Thoracic aorta (tissue), 2 donors: ENCODE measurements at regions not wholly inside any gene's neighbourhood (a gene's known extent, or its start where the extent isn't known, plus 50 kb on each side); places are given as distances from the start of the nearest gene placed in this dataset.

Experiments used
- ATAC-seq: fragments of 150-250 bp; one replicate; pipeline ENCODE4 v1.8.0; 2017; ENCODE audit warnings: low read depth; ENCODE audit not compliant: insufficient number of reproducible peaks, low FRiP score
- DNase-seq: peaks from one replicate; pipeline ENCODE4 v3.0.0-alpha.2; 2020; ENCODE audit warnings: low spot score
- H3K27ac ChIP-seq, 2 donors: fragments of 200-600 bp; sonication (generic); 1 replicate in 1 of 2; 2 replicates in 1 of 2; pipeline ENCODE4 v1.5.1; 2016; ENCODE audit warnings: mild to moderate bottlenecking in 2 of 2, moderate library complexity in 2 of 2
- H3K27me3 ChIP-seq: fragments of 200-600 bp; sonication (generic); replicated peaks from 2 replicates; pipeline ENCODE4 v1.6.0; 2016; ENCODE audit warnings: mild to moderate bottlenecking; ENCODE audit not compliant: insufficient read depth
- H3K36me3 ChIP-seq: fragments of 200-600 bp; sonication (generic); one replicate; pipeline ENCODE4 v1.5.1; 2016
- H3K4me1 ChIP-seq, 2 donors: fragments of 200-600 bp; sonication (generic); 1 replicate in 1 of 2; 2 replicates in 1 of 2; pipeline versions ENCODE4 v1.5.1 to v1.6.0; 2016; ENCODE audit warnings: low read depth in 2 of 2, mild to moderate bottlenecking in 1 of 2; ENCODE audit not compliant: control insufficient read depth in 1 of 2
- H3K4me3 ChIP-seq: fragments of 200-600 bp; sonication (generic); 2 replicates; pipeline ENCODE4 v1.5.1; 2016; ENCODE audit warnings: mild to moderate bottlenecking
- H3K9me3 ChIP-seq: fragments of 200-600 bp; sonication (generic); 2 replicates; pipeline ENCODE4 v1.5.1; 2016
- CTCF ChIP-seq: fragments of 200-600 bp; sonication (generic); IDR thresholded peaks from one replicate; pipeline ENCODE4 v1.5.1; 2019; ENCODE audit warnings: antibody characterized with exemption

DNA sequence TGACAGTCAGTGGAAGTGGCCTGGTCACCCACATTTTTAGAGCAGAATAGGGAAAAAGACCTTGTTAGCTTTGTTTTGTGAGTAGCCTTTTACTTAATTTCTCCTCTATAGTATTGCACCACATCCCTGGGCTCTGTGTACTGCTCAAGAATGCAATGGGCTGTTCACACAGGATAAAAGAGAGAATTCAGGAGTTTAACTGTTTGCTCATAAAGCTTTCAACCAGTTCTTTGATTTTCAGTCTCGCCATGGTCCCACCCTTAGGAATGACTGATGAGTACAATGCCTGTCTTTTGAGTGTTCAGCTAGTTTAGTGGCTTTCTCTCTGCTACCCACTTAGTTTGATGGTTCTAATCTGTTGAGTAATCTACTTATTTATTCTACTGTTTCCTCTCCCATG is 129.7 kb downstream of the PLG start:
- Histone ChIP-seq H3K4me1 (no peaks in the 10 kb centered on the region), H3K27me3 (no peaks in the 10 kb centered on the region), H3K36me3 (no peaks in the 10 kb centered on the region), H3K4me3 (no peak overlapping the region), H3K9me3 (no peaks in the 10 kb centered on the region), H3K27ac (no peak overlapping the region)
- ATAC-seq (no peak), DNase-seq (no peak)
- no peak for TF ChIP-seq CTCF

GRCh38 chr6:160832422-160832821 is 130.4 kb downstream of the PLG start:
- Histone ChIP-seq H3K27me3 (no peaks in the 10 kb centered on the region), H3K4me1 (no peaks in the 10 kb centered on the region), H3K4me3 (no peak overlapping the region), H3K36me3 (no peaks in the 10 kb centered on the region), H3K27ac (no peak overlapping the region), H3K9me3 (no peaks in the 10 kb centered on the region)
- DNase-seq (no peak), ATAC-seq (no peak)
- TF ChIP-seq CTCF = no peak

- H3K4me1 ChIP-seq = no peaks in the 10 kb centered on the region
- no peaks in the 10 kb centered on the region for H3K9me3 ChIP-seq
- no peak overlapping the region for H3K4me3 ChIP-seq
- TF ChIP-seq CTCF = no peak
- H3K36me3 ChIP-seq = no peaks in the 10 kb centered on the region
- no peak overlapping the region for H3K27ac ChIP-seq
- ATAC-seq (no peak), DNase-seq (no peak)
- H3K27me3 ChIP-seq = no peaks in the 10 kb centered on the region
Observed at GRCh38 chr6:160837146-160837545, 135.1 kb downstream of the PLG start.

GRCh38 chr6:160851031-160851430 is 140.5 kb upstream of the MAP3K4 start:
- DNase-seq (no peak), ATAC-seq (no peak)
- no peaks in the 10 kb centered on the region for H3K4me1 ChIP-seq
- H3K4me3 ChIP-seq = no peak overlapping the region
- no peaks in the 10 kb centered on the region for H3K9me3 ChIP-seq
- no peak overlapping the region for H3K27ac ChIP-seq
- TF ChIP-seq CTCF = no peak
- H3K36me3 ChIP-seq = no peaks in the 10 kb centered on the region
- no peaks in the 10 kb centered on the region for H3K27me3 ChIP-seq

GRCh38 chr6:160853946-160854345 is 137.6 kb upstream of the MAP3K4 start:
- Histone ChIP-seq H3K9me3 (no peaks in the 10 kb centered on the region), H3K36me3 (no peaks in the 10 kb centered on the region), H3K27ac (no peak overlapping the region), H3K4me3 (no peak overlapping the region), H3K4me1 (no peaks in the 10 kb centered on the region), H3K27me3 (no peaks in the 10 kb centered on the region)
- DNase-seq (no peak), ATAC-seq (no peak)
- no peak for TF ChIP-seq CTCF
